Panc1 (cell line): ENCODE measurements at regions not wholly inside any gene's neighbourhood (a gene's known extent, or its start where the extent isn't known, plus 50 kb on each side); places are given as distances from the start of the nearest gene placed in this dataset.

ENCODE experiments used
- ATAC-seq: fragments of 200-7000 bp; cut with Tn5 transposase; 2 replicates; pipeline ENCODE4 v1.9.1; 2020; ENCODE audit warnings: mild to moderate bottlenecking, moderate library complexity
- BruUV-seq: library from RNA; stranded (reverse); fragments of 400-500 nt; replicated peaks from 2 replicates; lab custom pipeline; 2021; lab: Mats Ljungman, UMichigan
- CTCF ChIA-PET: fragments of 300-600 bp; sonication (Branson Sonifier 250); formaldehyde crosslinking; loops from one replicate; lab custom pipeline; 2022; ENCODE audit warnings: antibody characterized with exemption; lab: Charles Lee
- POLR2A ChIA-PET: fragments of 300-600 bp; sonication (Branson Sonifier 250); formaldehyde crosslinking; loops from one replicate; lab custom pipeline; 2022; ENCODE audit warnings: antibody characterized with exemption; lab: Charles Lee
- DNase-seq: peaks from one replicate; pipeline ENCODE4 v3.0.0-alpha.2; 2010; ENCODE audit warnings: low read depth, low spot score
- H3K27ac ChIP-seq: 2 replicates; pipeline ENCODE4 v1.5.1; 2011; ENCODE audit warnings: mild to moderate bottlenecking, low read length, inconsistent platforms
- H3K27me3 ChIP-seq: fragments of 200-500 bp; sonication (Bioruptor generic); 2 replicates; pipeline ENCODE4 v1.6.0; 2014; ENCODE audit warnings: low read length, inconsistent platforms; ENCODE audit not compliant: control insufficient read depth, insufficient read depth
- H3K36me3 ChIP-seq: fragments of 200-500 bp; sonication (Bioruptor generic); 2 replicates; pipeline ENCODE4 v1.5.1; 2014; ENCODE audit warnings: inconsistent platforms, mild to moderate bottlenecking, low read length, moderate library complexity; ENCODE audit not compliant: control insufficient read depth, insufficient read depth
- H3K4me1 ChIP-seq: 2 replicates; pipeline ENCODE4 v1.5.1; 2011; ENCODE audit warnings: inconsistent platforms, mild to moderate bottlenecking, low read length, moderate library complexity; ENCODE audit not compliant: control insufficient read depth, insufficient read depth
- H3K4me3 ChIP-seq, 2 experiments: 2 replicates each; pipeline ENCODE4 v1.5.1; 2011 to 2012; ENCODE audit warnings: low read depth in 2 of 2, low read length in 2 of 2, mild to moderate bottlenecking in 2 of 2, inconsistent platforms in 1 of 2, moderate library complexity in 1 of 2
- H3K9me3 ChIP-seq: fragments of 200-500 bp; sonication (Bioruptor generic); 2 replicates; pipeline ENCODE4 v1.5.1; 2014; ENCODE audit warnings: low read depth, mild to moderate bottlenecking, inconsistent platforms, low read length, moderate library complexity; ENCODE audit not compliant: control insufficient read depth, insufficient read depth
- CTCF ChIP-seq: fragments of 450-650 bp; IDR thresholded peaks from 2 replicates; pipeline ENCODE4 v1.5.1; 2017; ENCODE audit warnings: mild to moderate bottlenecking
- POLR2AphosphoS5 ChIP-seq: IDR thresholded peaks from 2 replicates; pipeline ENCODE4 v1.6.1; 2012; ENCODE audit warnings: mild to moderate bottlenecking, low read depth, low read length, moderate library complexity
- REST ChIP-seq, 2 experiments: IDR thresholded peaks; 2 replicates each; pipeline ENCODE4 v1.6.1; 2011 to 2012; ENCODE audit warnings: low read depth in 2 of 2, control low read depth in 1 of 2, low read length in 1 of 2, mild to moderate bottlenecking in 1 of 2, moderate library complexity in 1 of 2; ENCODE audit not compliant: insufficient read depth in 1 of 2
- SIN3A ChIP-seq: IDR thresholded peaks from 2 replicates; pipeline ENCODE4 v1.6.1; 2012; ENCODE audit warnings: low read depth, mild to moderate bottlenecking, low read length, moderate library complexity, borderline replicate concordance; ENCODE audit not compliant: insufficient read depth
- TCF7L2 ChIP-seq: IDR thresholded peaks from 2 replicates; pipeline ENCODE4 v1.6.1; 2011; ENCODE audit warnings: mild to moderate bottlenecking, low read depth, low read length, inconsistent platforms
- in situ Hi-C: cut with HindIII; loops from 2 replicates; pipeline ENCODE4 v1.10.0; 2016; ENCODE audit warnings: low sequenced_read_pairs, low pct_unique_long_range_greater_than_20kb
- intact Hi-C: fragments of 100-400 bp; cut with micrococcal nuclease; formaldehyde crosslinking; loops from one replicate; pipeline ENCODE4 v1.10.0; 2022; ENCODE audit not compliant: unreplicated experiment

GRCh38 chr21:38628349-38628748 lies 130.1 kb upstream of the ERG start:
- ChIA-PET CTCF (interaction anchor here (0.6 kb wide), 1 partner anchor 47 kb away, joined by 3 read pairs; no protein-coding TSS in a partner anchor), POLR2A (interaction anchor here (0.6 kb wide), 1 partner anchor 53 kb away, joined by 5 read pairs; no protein-coding TSS in a partner anchor)
- Histone ChIP-seq H3K27me3 (no peaks in the 10 kb centered on the region), H3K4me1 (no peaks in the 10 kb centered on the region), H3K9me3 (no peaks in the 10 kb centered on the region), H3K4me3 (no peak overlapping the region), H3K27ac (no peak overlapping the region), H3K36me3 (no peaks in the 10 kb centered on the region)
- ATAC-seq (no peak), DNase-seq (no peak)
- BruUV-seq: no TSS peak
- intact Hi-C loops (no loop called here), in situ Hi-C loops (no loop called here)
- TF ChIP-seq POLR2AphosphoS5 (no peak), SIN3A (no peak), CTCF (no peak; the same call in 1 of the 2 replicates), REST (IDR thresholded peaks at IDR 0.05; ENCODE audit: insufficient read depth in 1 of 2, low read depth in 2 of 2, low read length in 1 of 2) (no peak), TCF7L2 (no peak)

- Histone ChIP-seq H3K4me3 (no peak overlapping the region), H3K9me3 (no peaks in the 10 kb centered on the region), H3K27me3 (no peaks in the 10 kb centered on the region), H3K27ac (no peak overlapping the region), H3K36me3 (no peaks in the 10 kb centered on the region), H3K4me1 (no peaks in the 10 kb centered on the region)
- ChIA-PET POLR2A (no interaction called here), CTCF (no interaction called here)
- ATAC-seq (no peak), DNase-seq (no peak)
- intact Hi-C loops (no loop called here), in situ Hi-C loops (no loop called here)
- no TSS peak for BruUV-seq
- TF ChIP-seq TCF7L2: no peak
- no peak for TF ChIP-seq REST (IDR thresholded peaks at IDR 0.05; ENCODE audit: insufficient read depth in 1 of 2, low read depth in 2 of 2, low read length in 1 of 2)
- no peak for TF ChIP-seq POLR2AphosphoS5
- no peak for TF ChIP-seq SIN3A
- TF ChIP-seq CTCF: no peak
Measured at GRCh38 chr21:38631206-38631605, 132.9 kb upstream of the ERG start.
